ENCODE measurements at regions not wholly inside any gene's neighbourhood (a gene's known extent, or its start where the extent isn't known, plus 50 kb on each side); places are given as distances from the start of the nearest gene placed in this dataset.

GRCh38 chr3:153023896-153024295 is 138.1 kb upstream of the RAP2B start:
- no peaks in the 10 kb centered on the region for H3K4me1 ChIP-seq (ENCODE audit: control insufficient read depth, extremely low read depth, insufficient read depth, low read length)
- no peak for DNase-seq (ENCODE audit: low read depth in 2 of 2)
- H3K4me2 ChIP-seq (ENCODE audit: extremely low read depth, insufficient read depth, low read length) = no peak overlapping the region
- no peaks in the 10 kb centered on the region for H4K20me1 ChIP-seq (ENCODE audit: control insufficient read depth, extremely low read depth, insufficient read depth, low read length)
- no peak overlapping the region for H3K9ac ChIP-seq (ENCODE audit: insufficient read depth, low read length)
- no peaks in the 10 kb centered on the region for H3K9me3 ChIP-seq (ENCODE audit: control insufficient read depth, insufficient read depth, low read depth, low read length)
- H3K27ac ChIP-seq (ENCODE audit: insufficient read depth, low read length) = no peak overlapping the region
- no peaks in the 10 kb centered on the region for H3K79me2 ChIP-seq (ENCODE audit: control insufficient read depth, insufficient read depth, low read length)
- no peak overlapping the region for H2AFZ ChIP-seq (ENCODE audit: low read length)
- H3K36me3 ChIP-seq (ENCODE audit: control insufficient read depth, insufficient read depth, low read length) = no peaks in the 10 kb centered on the region
- TF ChIP-seq EZH2 (IDR thresholded peaks at IDR 0.05; ENCODE audit: low read length, missing control alignments) (no peak), CTCF (conservative IDR thresholded peaks at IDR 0.05 in 1 of 2, IDR thresholded peaks at IDR 0.05 in 1 of 2; ENCODE audit: low read depth in 1 of 2, low read length in 2 of 2) (no peak)
- H3K4me3 ChIP-seq (replicated peaks in 1 of 4; ENCODE audit: control extremely low read depth in 1 of 4, insufficient read depth in 1 of 4, low read depth in 3 of 4, low read length in 4 of 4) = no peak overlapping the region
- no peaks in the 10 kb centered on the region for H3K27me3 ChIP-seq (ENCODE audit: control insufficient read depth, insufficient read depth, low read length)

- TF ChIP-seq EZH2 (IDR thresholded peaks at IDR 0.05; ENCODE audit: low read length, missing control alignments) (no peak), CTCF (conservative IDR thresholded peaks at IDR 0.05 in 1 of 2, IDR thresholded peaks at IDR 0.05 in 1 of 2; ENCODE audit: low read depth in 1 of 2, low read length in 2 of 2) (peak in 1 of 2 donors; percentile 44)
- peak; percentile 30 to 71 for DNase-seq (ENCODE audit: low read depth in 2 of 2)
- no peaks in the 10 kb centered on the region for H3K9me3 ChIP-seq (ENCODE audit: control insufficient read depth, insufficient read depth, low read depth, low read length)
- no peaks in the 10 kb centered on the region for H3K27me3 ChIP-seq (ENCODE audit: control insufficient read depth, insufficient read depth, low read length)
- H3K9ac ChIP-seq (ENCODE audit: insufficient read depth, low read length) = no peak overlapping the region
- no peaks in the 10 kb centered on the region for H3K36me3 ChIP-seq (ENCODE audit: control insufficient read depth, insufficient read depth, low read length)
- no peak overlapping the region for H3K27ac ChIP-seq (ENCODE audit: insufficient read depth, low read length)
- H4K20me1 ChIP-seq (ENCODE audit: control insufficient read depth, extremely low read depth, insufficient read depth, low read length) = no peaks in the 10 kb centered on the region
- no peaks in the 10 kb centered on the region for H3K4me1 ChIP-seq (ENCODE audit: control insufficient read depth, extremely low read depth, insufficient read depth, low read length)
- no peak overlapping the region for H3K4me3 ChIP-seq (replicated peaks in 1 of 4; ENCODE audit: control extremely low read depth in 1 of 4, insufficient read depth in 1 of 4, low read depth in 3 of 4, low read length in 4 of 4)
- no peak overlapping the region for H2AFZ ChIP-seq (ENCODE audit: low read length)
- H3K4me2 ChIP-seq (ENCODE audit: extremely low read depth, insufficient read depth, low read length) = no peak overlapping the region
- no peaks in the 10 kb centered on the region for H3K79me2 ChIP-seq (ENCODE audit: control insufficient read depth, insufficient read depth, low read length)
Measured at GRCh38 chr3:153026026-153026425, 136.0 kb upstream of the RAP2B start.

GRCh38 chr3:153028381-153028780 is 133.6 kb upstream of the RAP2B start:
- Histone ChIP-seq H3K9ac (ENCODE audit: insufficient read depth, low read length) (no peak overlapping the region), H3K4me1 (ENCODE audit: control insufficient read depth, extremely low read depth, insufficient read depth, low read length) (no peaks in the 10 kb centered on the region), H3K4me3 (replicated peaks in 1 of 4; ENCODE audit: control extremely low read depth in 1 of 4, insufficient read depth in 1 of 4, low read depth in 3 of 4, low read length in 4 of 4) (no peak overlapping the region), H4K20me1 (ENCODE audit: control insufficient read depth, extremely low read depth, insufficient read depth, low read length) (no peaks in the 10 kb centered on the region), H3K36me3 (ENCODE audit: control insufficient read depth, insufficient read depth, low read length) (no peaks in the 10 kb centered on the region), H2AFZ (ENCODE audit: low read length) (peak overlapping the region; percentile 57), H3K27me3 (ENCODE audit: control insufficient read depth, insufficient read depth, low read length) (no peaks in the 10 kb centered on the region), H3K9me3 (ENCODE audit: control insufficient read depth, insufficient read depth, low read depth, low read length) (no peaks in the 10 kb centered on the region), H3K79me2 (ENCODE audit: control insufficient read depth, insufficient read depth, low read length) (no peaks in the 10 kb centered on the region), H3K4me2 (ENCODE audit: extremely low read depth, insufficient read depth, low read length) (no peak overlapping the region), H3K27ac (ENCODE audit: insufficient read depth, low read length) (no peak overlapping the region)
- DNase-seq (ENCODE audit: low read depth in 2 of 2) = peak; percentile 17 to 51
- TF ChIP-seq CTCF (conservative IDR thresholded peaks at IDR 0.05 in 1 of 2, IDR thresholded peaks at IDR 0.05 in 1 of 2; ENCODE audit: low read depth in 1 of 2, low read length in 2 of 2) (no peak), EZH2 (IDR thresholded peaks at IDR 0.05; ENCODE audit: low read length, missing control alignments) (no peak)

Measured in fibroblast of lung (primary cell).